HG02610 (cell line): ENCODE measurements at regions not wholly inside any gene's neighbourhood (a gene's known extent, or its start where the extent isn't known, plus 50 kb on each side); places are given as distances from the start of the nearest gene placed in this dataset.

Experiments used
- ATAC-seq: cut with Tn5 transposase; IDR thresholded peaks from one replicate; pipeline ENCODE4 v1.9.1; 2021; ENCODE audit warnings: mild to moderate bottlenecking, moderate library complexity; ENCODE audit not compliant: unreplicated experiment

GRCh38 chr9:2560180-2560579, 61.4 kb upstream of the VLDLR start:
- no peak for ATAC-seq

- no peak for ATAC-seq
Observed at GRCh38 chr9:2565676-2566340, 55.8 kb upstream of the VLDLR start.

GRCh38 chr9:2567922-2568321, 53.7 kb upstream of the VLDLR start:
- ATAC-seq = no peak

- ATAC-seq = no peak
Observed at GRCh38 chr9:2568689-2569088, 52.9 kb upstream of the VLDLR start.

GRCh38 chr9:2570615-2571479, 50.7 kb upstream of the VLDLR start:
- ATAC-seq = peak; percentile 91
